HG03103 (cell line): ENCODE measurements at regions not wholly inside any gene's neighbourhood (a gene's known extent, or its start where the extent isn't known, plus 50 kb on each side); places are given as distances from the start of the nearest gene placed in this dataset.

Source experiments
- ATAC-seq: cut with Tn5 transposase; IDR thresholded peaks from one replicate; pipeline ENCODE4 v1.9.1; 2021; ENCODE audit warnings: low read depth; ENCODE audit not compliant: unreplicated experiment

- no peak for ATAC-seq
Observed at GRCh38 chr4:45647823-45648222, 476.0 kb downstream of the GABRG1 start.

- ATAC-seq = no peak
Observed at GRCh38 chr4:45646885-45647590, 476.8 kb downstream of the GABRG1 start.

- ATAC-seq = no peak
Observed at GRCh38 chr4:45640281-45640680, 483.6 kb downstream of the GABRG1 start.

- no peak for ATAC-seq
Observed at GRCh38 chr4:45638641-45639040, 485.2 kb downstream of the GABRG1 start.

GRCh38 chr4:45636175-45636574 is 487.7 kb downstream of the GABRG1 start:
- ATAC-seq = no peak

- ATAC-seq = no peak
Observed at GRCh38 chr4:45629717-45630116, 494.1 kb downstream of the GABRG1 start.

GRCh38 chr4:45621971-45622370 is 501.9 kb downstream of the GABRG1 start:
- no peak for ATAC-seq

GRCh38 chr4:45620808-45621207 is 503.0 kb downstream of the GABRG1 start:
- ATAC-seq = no peak

GRCh38 chr4:45596379-45597101 is 527.3 kb downstream of the GABRG1 start:
- ATAC-seq = no peak

GRCh38 chr4:45580334-45580733 is 543.5 kb downstream of the GABRG1 start:
- ATAC-seq = no peak

- no peak for ATAC-seq
Observed at GRCh38 chr4:45578874-45579273, 545.0 kb downstream of the GABRG1 start.

- no peak for ATAC-seq
Observed at GRCh38 chr4:45576275-45576674, 547.6 kb downstream of the GABRG1 start.

- ATAC-seq = no peak
Observed at GRCh38 chr4:45569619-45570018, 554.2 kb downstream of the GABRG1 start.

GRCh38 chr4:45568694-45569093 is 555.2 kb downstream of the GABRG1 start:
- ATAC-seq = no peak

GRCh38 chr4:45566896-45567603 is 556.8 kb downstream of the GABRG1 start:
- ATAC-seq = no peak

- ATAC-seq = no peak
Observed at GRCh38 chr4:45554423-45554822, 569.4 kb downstream of the GABRG1 start.

GRCh38 chr4:45550766-45551366 is 573.0 kb downstream of the GABRG1 start:
- no peak for ATAC-seq

GRCh38 chr4:45539142-45539814 is 584.6 kb downstream of the GABRG1 start:
- no peak for ATAC-seq

GRCh38 chr4:45530498-45530897 is 593.4 kb downstream of the GABRG1 start:
- no peak for ATAC-seq

- ATAC-seq = no peak
Observed at GRCh38 chr4:45527160-45527559, 596.7 kb downstream of the GABRG1 start.

GRCh38 chr4:45518832-45519231 is 605.0 kb downstream of the GABRG1 start:
- no peak for ATAC-seq
